AG09309 (cell line): ENCODE measurements at regions not wholly inside any gene's neighbourhood (a gene's known extent, or its start where the extent isn't known, plus 50 kb on each side); places are given as distances from the start of the nearest gene placed in this dataset.

Experiments
- DNase-seq: peaks from one replicate; pipeline ENCODE4 v3.0.0-alpha.2; 2010; ENCODE audit warnings: low read depth
- H3K4me3 ChIP-seq: 2 replicates; pipeline ENCODE4 v1.5.1; 2011; ENCODE audit warnings: mild to moderate bottlenecking, low read depth, low read length, moderate library complexity; ENCODE audit not compliant: control insufficient read depth
- TF ChIP-seq, protein P1 (sequence below): IDR thresholded peaks from 2 replicates; pipeline ENCODE4 v1.5.1; 2011; ENCODE audit warnings: mild to moderate bottlenecking, low read depth, low read length, inconsistent platforms; ENCODE audit not compliant: insufficient read depth, control insufficient read depth; ENCODE audit errors: missing control alignments

DNA sequence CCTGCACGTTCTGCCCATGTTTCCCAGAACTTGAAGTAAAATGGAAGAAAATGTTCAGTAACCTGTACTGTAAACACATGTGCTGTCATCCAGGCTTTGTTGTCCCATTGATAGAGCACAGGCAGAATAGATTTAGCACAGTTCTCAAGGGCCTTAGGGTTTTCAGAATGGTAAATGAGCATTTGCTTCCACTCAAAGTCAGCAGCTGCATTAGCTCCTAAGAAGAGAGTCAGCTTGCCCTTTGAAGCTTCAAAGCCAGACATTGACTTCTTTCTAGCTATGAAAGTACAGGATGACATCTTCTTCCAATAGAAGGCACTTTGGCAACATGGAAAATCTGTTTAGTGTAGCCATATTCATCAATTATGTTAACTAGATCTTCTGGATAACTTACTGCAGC, 76.2 kb upstream of the TMEM108 start:
- DNase-seq = no peak
- TF ChIP-seq, protein P1, sequence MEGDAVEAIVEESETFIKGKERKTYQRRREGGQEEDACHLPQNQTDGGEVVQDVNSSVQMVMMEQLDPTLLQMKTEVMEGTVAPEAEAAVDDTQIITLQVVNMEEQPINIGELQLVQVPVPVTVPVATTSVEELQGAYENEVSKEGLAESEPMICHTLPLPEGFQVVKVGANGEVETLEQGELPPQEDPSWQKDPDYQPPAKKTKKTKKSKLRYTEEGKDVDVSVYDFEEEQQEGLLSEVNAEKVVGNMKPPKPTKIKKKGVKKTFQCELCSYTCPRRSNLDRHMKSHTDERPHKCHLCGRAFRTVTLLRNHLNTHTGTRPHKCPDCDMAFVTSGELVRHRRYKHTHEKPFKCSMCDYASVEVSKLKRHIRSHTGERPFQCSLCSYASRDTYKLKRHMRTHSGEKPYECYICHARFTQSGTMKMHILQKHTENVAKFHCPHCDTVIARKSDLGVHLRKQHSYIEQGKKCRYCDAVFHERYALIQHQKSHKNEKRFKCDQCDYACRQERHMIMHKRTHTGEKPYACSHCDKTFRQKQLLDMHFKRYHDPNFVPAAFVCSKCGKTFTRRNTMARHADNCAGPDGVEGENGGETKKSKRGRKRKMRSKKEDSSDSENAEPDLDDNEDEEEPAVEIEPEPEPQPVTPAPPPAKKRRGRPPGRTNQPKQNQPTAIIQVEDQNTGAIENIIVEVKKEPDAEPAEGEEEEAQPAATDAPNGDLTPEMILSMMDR = no peak

DNA sequence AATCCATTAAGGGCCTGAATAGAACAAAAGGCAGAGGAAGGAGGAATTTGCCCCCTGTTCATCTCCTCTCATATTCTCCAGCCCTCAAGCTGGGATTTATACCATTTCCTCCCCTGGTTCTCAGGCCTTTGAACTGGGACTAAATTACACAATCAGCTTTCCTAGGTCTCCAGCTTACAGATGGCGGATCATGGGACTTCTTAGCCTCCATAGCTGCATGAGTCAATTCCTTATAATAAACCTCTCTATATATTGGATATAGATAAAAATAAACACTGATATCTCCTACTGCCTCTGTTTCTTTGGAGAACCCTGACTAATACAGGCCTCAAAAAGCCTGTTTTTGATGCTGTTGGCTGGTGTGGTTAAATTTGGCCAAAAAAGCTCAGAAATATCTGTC, 84.5 kb upstream of the TMEM108 start:
- no peak for DNase-seq
- no peak overlapping the region for H3K4me3 ChIP-seq
- TF ChIP-seq, protein P1 = no peak

More for the DNA sequence above, 76.2 kb upstream of the TMEM108 start:
- H3K4me3 ChIP-seq = no peak overlapping the region

- DNase-seq = no peak
- no peak overlapping the region for H3K4me3 ChIP-seq
- TF ChIP-seq, protein P1 = no peak
Measured at GRCh38 chr3:132927896-132928295, 110.3 kb upstream of the TMEM108 start.

DNA sequence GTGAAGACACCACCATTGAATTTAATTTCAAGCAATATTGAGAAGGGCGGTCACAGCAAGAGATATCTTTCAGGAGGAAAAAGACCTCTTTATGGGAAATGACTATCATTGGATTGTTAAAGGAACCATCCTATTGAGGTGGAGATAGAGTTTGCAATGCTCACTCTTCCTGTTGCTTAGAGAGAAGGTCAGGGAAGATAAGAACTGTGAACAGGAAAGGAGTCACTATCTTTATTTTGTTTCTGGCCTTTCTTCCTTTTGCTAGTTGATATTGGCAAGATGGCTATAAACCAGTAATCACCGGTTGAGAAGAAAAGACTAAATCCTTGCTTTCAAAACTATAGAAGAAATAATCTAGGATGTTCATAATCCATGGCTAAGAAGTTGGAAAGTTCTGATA, 112.1 kb upstream of the TMEM108 start:
- H3K4me3 ChIP-seq = no peak overlapping the region
- TF ChIP-seq, protein P1 = no peak
- DNase-seq = no peak

DNA sequence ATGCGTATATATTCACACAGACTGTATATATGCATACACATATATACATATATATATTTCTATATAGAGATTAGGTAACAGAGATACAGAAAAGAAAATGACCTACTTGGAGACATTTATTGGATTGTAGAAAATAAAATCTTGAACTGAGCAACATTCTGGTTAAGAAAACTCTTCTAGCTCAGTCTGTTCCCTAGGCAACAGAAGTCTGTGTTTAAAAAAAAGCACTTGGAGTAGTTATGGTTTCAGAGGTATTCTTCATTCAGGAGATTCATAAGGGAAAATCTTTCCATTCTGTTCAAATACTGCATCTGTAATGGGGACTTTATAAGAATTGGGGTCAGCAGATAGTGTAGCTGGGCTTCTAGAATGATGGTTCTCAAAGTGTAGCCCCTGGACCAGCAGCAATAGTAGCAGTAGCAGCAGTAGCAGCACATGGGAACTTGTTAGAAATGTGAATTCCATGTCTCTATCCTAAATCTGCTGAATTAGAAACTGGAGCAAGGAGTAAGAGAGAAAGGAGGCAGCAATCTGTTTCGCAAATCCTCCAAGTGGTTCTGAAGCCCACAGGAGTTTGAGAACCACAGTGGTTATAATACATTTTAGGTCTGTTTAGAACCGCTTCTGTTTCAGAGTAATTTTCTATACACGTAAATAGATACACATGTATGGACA, 112.8 kb upstream of the TMEM108 start:
- no peak overlapping the region for H3K4me3 ChIP-seq
- TF ChIP-seq, protein P1 = no peak
- DNase-seq = no peak

GRCh38 chr3:132916096-132916495, 122.1 kb upstream of the TMEM108 start:
- no peak for DNase-seq
- H3K4me3 ChIP-seq = no peak overlapping the region
- TF ChIP-seq, protein P1 = no peak
